Esophagus mucosa (tissue), 1 donor: ENCODE measurements at regions not wholly inside any gene's neighbourhood (a gene's known extent, or its start where the extent isn't known, plus 50 kb on each side); places are given as distances from the start of the nearest gene placed in this dataset.

Experiments
- ATAC-seq: fragments of 200-7000 bp; cut with Tn5 transposase; one replicate; pipeline ENCODE4 v1.9.1; 2020
- donor health status: DM: yes; HTN: yes; CAD: no.

DNA sequence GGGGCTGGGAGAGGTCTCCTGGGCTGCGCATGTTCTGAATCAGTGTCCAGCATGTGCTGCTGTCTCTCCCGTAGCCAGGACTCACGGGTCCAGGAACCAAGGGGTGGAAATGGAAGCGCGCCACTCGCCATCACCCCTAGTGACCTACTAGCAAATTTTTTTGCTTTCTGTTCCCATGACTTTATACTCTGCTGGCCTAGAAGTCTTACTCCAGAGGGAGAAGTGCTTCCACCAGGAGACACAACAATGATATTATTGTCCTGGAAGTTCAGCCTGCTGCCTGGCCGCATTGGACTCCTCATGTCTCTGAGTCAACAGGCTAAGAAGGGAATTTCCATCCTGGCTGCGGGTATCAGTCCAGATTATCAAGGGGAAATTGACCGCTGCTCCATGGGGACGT is 729.7 kb downstream of the BRD1 start:
- ATAC-seq, result no peak

DNA sequence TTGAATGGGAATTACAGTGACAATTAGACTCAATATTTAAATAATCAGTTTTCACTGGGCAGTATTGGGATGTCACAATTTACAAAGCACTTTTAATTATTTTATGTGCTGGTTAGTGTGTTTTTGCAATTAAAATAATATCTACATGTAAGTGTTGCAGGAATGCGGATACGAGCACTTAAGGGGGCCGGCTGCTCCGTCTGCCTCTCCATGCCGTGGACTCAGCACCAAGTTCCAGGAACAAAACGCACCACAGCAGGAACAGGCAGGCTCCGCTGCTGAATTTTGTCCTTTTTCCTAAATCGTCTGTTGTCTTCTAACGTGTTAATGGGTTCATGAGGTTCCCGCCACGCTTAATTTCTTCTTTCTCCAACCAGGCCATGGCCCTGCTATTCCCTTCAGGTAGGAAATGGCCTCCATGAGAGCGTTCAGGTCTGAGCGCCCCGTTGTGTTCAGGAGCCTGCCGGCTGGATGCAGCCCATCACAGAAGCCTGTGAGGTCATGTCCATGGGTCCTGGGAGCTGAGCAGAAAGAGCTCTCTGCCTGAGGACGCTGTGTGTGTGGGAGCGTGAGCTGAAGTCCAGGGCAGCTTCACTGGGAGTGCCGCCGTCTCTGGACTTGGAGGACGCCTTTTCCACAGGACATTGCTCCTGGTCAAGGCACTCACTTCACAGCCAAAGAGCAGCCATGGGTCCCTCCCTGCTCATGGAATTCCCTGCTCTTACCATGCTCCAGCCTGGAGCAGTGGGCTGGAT is 730.3 kb downstream of the BRD1 start:
- ATAC-seq, result no peak

DNA sequence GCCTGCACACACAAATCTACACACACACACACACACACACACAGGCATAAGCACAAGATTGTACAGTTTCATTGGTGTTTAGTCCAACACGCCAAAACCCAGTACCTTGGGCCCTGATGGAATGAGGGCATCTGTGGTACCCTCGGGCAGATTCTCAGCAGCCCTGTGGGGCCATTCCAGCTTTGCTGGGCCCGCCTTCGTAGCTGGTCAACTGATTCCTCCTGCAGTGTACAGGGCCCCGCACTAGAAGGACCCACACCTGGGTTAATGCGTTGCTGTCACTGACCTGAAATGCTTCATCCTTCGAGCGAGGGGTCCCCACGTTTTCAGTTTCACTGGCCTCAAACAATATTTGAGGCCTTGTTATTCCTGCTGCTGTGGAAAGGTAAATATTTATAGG is 731.2 kb downstream of the BRD1 start:
- ATAC-seq, result no peak

DNA sequence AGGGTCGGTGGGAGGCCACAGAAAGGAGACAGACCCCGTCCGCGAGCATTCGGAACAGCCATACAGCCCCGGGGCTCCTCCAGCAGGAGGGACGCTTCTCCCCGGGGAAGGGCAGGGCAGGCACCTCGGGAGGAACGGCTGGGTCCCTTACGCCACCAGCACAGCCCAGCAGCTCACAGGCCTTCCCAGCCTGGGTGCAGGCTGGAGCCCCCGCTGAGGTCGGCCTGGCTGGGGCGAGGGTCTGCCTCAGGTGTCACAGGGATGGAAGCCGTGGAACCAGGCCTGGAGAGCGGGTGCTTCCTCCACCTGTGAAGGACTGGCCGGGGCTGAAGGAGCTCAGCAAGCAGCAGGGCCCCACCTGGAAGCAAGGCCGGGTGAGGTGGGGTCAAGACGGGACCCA is 732.3 kb downstream of the BRD1 start:
- ATAC-seq, result no peak

DNA sequence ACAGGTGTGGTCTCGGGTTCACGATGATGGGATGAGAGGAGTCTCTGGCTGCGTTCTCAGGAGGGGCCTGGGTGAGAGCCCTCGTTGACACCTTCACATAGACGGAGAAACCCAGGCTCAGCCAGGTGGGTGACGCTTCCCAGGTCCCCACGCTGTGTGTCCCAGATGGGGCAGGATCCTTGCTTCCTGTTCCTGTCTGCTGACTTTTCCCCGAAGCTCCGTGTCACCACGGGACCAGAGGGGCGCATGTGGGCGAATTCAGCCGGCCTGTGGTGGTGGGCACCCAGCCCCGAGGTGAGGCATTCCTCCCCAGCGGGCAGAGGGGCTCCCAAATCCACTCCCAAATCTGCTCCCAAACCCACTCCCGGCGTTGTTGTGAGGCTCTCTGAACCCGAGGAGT is 732.8 kb downstream of the BRD1 start:
- ATAC-seq, result no peak

DNA sequence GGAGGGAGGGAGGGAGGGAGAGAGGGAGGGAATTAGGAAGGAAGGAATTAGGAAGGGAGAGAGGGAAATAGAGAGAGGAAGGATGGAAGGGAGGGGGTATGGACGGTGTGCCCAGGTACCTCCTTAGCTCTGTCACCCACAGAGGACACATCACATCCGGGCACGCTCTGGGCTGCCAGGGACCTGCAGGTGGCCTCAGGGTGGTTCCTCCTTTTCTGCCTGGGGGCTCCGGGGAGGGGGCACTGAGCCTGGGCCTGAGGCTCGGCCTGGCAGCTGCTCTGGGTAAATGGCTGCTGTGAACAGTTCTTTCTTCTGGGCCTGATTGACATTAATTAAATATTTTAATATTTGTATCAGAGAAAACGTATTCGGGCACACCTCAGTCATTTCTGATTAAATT is 733.5 kb downstream of the BRD1 start:
- no peak for ATAC-seq

DNA sequence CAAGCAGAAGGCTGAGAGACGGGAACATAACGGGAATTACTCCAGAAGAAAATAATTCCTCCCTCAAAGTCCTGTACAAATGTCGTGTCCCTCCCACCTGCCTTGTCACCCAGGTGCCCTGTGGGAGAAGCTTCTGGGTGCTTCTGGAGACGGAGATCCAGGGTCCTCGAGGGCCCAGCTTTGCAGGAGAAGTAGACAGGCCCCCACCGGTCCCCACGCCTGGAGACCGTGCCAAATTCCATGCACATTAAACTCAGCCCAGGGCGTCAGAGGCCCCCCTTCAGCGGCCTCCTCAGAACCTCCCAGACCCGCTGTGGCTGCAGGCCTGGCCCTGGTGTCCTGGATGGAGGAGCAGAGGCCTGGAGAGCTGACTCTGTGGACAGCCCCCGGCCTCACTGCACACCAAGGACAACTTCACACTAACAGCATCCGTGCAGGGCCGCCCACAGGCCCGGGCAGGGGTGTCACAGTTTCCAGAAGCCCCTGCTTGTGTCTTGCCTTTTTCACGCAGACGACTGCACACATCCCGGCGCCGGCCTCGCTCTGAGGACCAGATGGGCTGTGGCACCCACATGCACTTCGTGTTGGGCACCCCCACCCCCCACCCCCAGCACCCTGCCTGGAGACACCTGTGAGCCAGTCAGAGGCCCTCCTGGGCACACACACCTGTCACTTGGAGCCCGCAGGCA is 734.3 kb downstream of the BRD1 start:
- ATAC-seq, result no peak

DNA sequence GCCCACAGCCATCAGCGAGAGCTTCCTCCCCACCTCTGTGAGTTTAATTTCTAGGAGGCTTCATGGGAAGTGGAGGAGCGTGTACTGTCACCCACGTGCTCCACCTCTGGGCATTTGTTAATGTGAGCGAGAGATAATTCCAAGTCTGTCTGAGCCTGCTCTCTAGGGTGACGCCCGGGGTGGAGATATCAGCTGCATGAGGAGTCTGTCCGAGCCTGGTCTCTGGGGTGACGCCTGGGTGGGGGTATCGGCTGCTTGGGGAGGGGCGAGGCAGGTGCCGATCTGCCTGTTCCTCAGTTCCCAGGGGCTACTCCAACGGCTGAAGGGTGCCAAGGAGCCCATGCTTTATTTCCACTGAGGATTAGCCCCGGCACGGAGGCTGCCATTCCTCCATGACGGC is 735.0 kb downstream of the BRD1 start:
- ATAC-seq, result no peak

DNA sequence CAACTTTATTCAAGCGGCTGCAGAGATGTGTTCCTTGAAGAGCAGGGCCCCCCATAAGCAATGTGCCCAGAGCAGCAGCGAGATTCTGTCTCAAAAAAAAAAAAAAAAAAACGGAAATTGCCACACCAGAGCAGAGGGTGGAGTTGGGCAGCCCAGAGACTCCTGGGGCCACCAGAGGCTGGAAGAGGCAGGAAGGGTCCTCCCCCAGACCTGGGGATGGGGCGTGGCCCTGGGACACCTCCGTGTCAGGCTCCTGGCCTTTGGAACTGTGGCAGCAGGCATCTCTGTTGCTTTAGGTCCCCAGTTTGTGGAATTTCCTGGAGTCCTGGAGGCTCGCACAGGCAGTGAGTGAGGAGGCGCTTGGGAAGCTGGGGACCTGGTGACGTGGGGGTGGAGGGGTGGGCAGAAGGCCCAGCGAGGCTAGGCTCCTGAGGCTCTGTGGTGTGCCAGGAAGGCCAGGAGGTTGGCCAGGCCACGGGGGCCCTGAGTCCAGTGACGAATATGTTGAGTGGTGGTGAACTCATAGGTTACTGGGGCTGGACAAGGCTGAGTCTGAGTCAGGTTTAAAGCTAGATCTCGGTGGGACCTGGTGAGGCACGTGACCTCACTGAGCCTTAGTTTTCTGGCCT is 735.6 kb downstream of the BRD1 start:
- ATAC-seq, result no peak

DNA sequence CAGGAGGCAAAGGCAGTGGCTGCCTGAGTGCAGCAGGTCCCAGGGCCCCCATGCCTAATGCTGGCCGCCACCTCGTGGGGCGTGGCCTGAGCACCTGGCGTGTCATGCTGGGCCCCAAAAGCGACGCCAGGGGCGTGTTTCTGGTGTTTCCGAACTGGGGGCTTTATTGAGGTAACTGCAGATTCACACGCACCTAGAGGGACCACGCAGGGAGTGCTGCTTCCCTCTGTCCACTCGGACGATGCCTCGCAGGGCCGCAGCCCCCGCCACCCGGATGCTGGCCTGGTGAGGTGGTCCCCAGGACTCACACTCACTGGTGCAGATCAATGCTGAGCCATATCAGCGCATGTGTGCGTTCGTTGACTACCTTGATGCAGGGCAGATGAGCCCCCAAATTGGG is 736.2 kb downstream of the BRD1 start:
- ATAC-seq, result no peak

DNA sequence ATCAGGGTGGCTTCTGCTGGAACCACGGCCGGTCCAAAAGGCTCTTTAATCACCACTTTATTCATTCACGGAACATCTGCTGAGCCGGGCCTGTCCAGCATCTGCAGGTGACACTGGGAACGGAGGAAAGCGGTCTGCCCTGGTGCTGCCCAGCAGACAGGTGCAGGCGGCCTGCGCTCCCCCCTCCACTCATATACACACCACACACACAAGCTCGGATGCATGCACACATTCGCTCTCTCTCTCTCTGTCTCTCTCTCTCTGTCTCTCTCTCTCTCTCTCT is 736.9 kb downstream of the BRD1 start:
- ATAC-seq, result no peak

DNA sequence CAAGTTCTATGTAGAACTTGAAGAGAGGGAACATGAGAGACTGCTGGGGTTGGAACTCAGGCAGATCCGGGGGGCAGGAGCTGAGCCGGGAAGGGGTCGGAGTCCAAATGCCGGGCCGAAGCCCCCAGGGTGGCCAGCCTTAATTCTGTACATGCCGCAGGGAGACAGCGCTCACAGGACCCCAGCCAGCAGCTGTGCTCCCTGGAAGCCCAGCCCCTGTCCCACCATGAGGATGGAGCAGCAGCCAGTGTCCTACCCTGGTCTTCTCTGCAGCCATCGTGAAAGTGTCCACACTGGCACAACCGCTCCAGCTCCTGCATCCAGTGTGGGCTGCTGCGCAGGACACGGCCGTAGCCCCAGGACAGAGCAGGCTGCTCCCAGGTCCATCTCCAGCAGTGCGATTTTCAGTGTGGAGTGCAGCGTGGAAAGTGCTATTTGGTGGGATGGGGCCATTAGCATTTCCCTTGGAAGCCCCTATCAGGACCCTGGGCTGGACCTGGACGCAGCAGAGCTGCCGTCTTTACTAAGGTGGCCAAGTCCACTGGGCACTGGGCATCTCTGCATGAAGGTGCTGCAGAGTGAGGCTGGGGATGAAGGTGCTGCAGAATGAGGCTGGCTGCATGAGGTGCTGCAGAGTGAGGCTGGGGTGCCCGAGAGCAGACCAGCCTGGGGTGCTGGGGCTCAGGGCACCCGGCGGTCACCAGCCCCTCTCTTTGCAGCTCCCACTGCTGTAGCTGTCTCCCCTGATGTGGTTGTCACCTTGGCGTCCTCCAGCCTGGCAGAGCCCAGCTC is 737.4 kb downstream of the BRD1 start:
- ATAC-seq, result no peak

DNA sequence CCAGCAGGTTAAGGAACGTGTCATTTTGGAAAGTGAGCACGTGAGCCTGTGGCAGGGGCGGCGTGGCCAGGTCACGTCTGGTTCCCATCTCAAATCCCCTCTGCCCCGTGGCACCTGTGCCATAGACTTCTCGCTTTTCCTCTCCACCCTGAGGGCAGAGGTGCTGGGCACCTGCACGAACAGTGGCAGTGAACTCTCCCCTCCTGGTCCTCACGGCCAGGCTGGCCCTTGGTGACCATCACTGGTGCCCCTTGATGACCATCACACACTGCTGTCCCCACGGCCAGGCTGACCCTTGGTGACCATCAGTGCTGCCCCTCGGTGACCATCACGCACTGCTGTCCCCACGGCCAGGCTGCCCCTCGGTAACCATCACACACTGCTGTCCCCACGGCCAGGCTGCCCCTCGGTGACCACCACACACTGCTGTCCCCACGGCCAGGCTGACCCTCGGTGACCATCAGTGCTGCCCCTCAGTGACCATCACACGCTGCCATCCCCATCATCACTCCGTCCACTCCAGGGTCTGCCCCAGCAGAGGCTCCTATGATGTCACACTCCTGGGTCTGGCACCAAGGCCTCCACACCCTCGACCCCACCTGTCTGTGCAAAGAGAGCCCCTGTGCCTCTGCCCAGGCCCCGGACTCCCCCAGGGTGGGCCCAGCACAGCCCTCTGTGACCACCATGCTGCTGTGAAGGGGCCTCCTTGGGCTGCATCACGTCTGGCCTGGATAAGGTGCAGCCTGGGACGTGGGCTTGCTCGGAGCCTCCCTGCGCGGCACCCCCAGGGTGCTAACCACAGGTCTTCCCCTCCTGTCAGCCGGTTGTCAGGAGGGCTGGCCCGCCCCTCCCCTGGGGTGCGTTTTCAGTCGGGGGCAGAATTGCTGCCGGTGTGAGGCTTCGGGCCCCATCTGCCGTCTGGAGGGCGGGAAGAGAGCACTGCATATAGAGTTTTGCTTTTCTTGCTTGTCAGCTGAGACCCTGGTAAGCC is 738.6 kb downstream of the BRD1 start:
- ATAC-seq, result no peak

DNA sequence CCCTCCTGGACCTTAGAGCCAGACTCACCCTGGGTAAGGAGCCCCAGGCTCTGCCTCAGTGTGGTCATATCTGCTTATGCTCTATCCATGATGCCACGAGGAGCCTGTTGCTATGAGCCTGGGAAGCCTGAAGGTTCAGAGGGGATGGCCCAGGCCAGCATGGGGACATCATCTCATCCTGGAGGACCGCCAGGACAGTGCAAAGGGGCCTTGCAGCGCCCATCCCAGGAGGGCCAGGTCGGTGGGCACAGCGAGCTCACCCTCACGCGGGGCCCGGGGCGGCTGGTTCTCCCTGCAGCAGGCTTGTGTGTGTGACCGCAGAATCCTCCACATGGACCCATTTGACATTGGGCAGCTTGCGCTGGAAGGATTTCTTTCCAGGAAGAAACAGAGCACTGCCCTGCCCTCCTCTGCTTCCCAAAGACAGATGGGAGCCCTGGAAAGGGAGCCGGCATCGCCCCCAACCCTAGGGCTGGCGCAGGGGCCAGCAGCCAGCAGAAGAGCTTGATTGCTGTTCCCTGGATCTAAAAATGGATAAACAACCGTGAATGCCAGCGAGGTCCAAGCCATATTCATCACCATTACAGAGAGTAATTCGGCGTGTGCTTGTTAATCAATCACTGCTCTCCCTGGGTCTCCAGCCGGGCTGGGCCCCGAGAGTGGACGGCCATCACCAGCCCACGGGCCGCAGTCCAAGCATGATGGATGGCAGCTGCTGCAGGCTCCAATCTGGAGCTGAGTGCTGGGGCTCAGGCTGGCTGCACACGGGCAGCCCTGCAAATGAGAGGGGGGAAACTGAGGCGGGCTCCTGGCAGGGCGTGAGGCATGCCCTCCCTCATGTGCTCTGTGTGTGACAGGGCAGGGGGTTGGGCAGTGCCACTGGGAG is 739.7 kb downstream of the BRD1 start:
- no peak for ATAC-seq

DNA sequence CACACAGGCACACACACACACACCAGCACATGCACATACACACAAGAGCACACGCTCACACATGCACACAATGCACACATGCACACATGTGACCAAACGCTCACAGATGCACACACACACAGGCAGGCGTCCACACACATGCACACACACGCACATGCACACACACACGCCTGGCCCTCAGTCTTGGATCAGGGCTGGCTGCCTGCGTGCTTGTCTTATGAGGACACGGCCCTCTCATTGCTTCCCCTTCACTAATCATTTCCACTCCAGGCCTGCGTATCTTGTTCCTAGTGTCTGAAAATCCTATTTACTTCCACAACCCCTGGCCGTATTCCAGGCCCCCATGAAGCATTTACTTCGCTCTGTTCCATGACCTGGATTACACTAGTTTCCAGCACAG is 740.5 kb downstream of the BRD1 start:
- ATAC-seq, result no peak

DNA sequence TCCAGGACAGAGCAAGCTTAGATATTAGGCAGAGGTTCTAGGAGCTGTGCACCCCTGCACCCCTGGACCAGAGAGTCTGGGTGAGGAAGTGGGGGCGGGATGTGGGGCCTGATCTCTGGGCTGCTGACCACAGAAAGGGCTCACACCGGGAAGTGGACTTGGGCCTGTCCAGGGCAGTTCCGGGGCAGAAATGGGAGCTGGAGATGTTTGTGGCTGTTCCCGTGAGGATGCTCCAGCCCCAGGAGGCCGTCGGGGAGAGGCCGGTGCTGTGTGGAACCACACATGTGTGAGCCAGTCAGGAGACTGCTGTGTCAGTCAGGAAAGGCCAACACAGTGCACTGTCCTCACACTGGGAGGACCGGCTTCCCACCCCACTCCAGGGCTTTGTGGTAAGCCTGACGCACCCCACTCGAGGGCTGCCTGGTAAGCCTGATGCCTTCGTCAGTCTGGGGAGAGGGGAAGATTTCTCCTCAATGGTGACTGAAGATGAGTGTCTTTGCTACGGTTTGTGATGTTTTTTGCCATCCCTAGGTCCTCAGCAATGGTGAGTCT is 741.0 kb downstream of the BRD1 start:
- ATAC-seq, result no peak

DNA sequence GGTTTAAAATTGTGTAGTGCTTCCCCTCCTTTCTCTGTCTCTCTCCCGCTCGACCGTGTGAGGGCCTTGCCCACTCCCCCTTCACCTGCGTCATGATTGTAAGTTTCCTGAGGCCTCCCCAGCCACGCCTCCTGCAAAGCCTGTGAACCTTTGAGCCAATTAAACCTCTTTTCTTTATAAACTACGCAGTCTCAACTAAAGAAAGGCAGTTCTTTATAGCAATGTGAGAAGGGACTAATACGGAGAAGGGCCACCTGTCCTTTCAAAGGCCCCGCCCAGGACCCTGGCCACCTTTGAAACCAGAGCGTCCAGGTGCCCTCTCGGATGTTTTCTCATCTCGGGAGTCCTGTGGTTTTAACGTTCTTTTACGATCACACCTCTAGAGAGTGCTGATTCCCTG is 741.5 kb downstream of the BRD1 start:
- no peak for ATAC-seq

DNA sequence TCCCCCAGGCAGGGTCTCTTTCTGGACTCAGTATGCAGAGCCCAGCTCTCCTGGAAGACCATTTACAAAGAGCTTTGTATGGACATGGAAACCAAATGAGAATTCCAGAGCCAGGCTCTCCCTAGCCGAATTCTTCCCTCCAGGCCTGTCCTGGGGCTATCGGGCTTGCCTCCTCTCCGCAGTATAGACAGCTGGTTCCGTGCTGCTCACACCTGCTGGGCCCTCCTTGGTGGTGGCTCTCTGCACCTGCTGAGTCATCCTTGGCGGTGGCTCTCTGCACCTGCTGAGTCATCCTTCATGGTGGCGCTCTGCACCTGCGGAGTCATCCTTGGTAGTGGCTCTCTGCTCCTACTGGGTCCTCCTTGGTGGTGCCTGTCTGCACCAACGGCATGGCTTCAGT is 743.5 kb downstream of the BRD1 start:
- ATAC-seq, result no peak

DNA sequence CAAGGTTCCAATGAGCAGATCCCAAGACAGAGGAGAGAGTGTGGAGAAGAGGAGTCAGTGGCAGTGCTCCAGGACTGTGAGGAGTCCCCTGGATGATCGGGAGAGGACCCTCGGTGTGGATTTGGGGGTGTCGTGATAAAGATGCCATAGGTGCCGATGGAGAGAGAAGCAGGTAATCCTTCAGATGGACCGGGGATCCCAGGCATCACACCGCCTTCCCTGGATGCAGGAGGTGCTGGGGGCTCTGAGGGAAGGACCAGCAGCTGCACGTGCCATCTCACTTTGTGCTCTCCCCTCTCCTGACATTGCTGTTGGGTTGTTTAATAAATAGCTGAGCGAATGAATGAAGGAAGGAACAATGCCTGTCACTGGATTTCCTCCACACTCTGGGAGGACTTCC is 744.1 kb downstream of the BRD1 start:
- no peak for ATAC-seq

DNA sequence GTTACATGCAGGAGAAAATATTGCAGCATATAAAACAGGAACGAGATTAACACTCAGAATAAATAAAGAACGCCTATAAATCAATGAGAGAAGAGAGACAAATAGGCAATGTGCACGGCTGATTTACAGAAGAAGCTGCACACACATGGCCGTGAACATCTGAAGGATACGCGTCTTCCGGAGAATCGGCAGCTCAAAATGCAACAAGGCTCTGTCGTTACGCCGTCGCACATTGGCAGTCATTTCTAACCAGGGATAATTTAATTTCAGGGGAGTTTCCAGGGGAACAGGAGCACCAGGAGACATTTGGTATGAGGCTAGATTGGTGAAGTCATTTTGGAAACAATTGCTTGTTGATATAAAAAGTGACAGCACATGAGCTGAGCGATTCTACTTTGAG is 745.2 kb downstream of the BRD1 start:
- no peak for ATAC-seq

DNA sequence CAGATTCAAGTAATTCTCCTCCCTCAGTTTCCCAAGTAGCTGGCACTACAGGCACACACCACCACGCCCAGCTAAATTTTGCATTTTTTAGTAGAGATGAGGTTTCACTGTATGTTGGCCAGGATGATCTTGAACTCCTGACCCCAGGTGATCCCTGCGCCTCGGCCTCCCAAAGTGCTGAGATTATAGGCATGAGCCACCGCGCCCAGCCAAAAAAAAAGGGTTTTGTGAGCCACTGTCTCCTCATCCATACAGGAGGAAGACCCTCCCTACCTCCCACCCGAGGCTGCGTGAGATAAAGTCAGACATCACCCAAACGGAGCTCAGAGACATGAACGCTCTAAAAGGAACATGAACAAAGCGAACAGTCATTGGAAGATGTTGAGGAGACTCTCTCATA is 745.7 kb downstream of the BRD1 start:
- ATAC-seq, result no peak
